ENCODE measurements at regions not wholly inside any gene's neighbourhood (a gene's known extent, or its start where the extent isn't known, plus 50 kb on each side); places are given as distances from the start of the nearest gene placed in this dataset.

DNA sequence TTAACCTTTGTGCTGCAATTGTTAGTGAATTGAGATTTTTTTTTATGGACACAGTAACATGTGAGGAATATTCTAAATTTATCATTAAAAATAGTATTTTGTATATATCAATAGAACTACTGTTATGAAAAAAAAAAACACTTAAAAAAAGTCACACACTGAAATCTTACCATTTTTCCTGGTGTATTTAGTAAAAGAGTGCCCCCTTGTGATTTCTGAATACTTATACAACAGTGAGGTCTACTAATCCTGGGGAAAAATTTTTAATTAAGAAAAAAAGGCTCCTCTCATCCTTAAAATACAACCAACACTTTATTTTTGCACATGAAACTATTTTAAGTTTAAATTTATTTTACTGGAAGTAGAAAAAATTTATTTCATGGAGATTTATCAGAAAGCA lies 56.4 kb upstream of the SPOCK3 start:
- no peak for DNase-seq

- no peak for DNase-seq
These were observed 74.6 kb upstream of the SPOCK3 start for GRCh38 chr4:167308876-167309275.

DNA sequence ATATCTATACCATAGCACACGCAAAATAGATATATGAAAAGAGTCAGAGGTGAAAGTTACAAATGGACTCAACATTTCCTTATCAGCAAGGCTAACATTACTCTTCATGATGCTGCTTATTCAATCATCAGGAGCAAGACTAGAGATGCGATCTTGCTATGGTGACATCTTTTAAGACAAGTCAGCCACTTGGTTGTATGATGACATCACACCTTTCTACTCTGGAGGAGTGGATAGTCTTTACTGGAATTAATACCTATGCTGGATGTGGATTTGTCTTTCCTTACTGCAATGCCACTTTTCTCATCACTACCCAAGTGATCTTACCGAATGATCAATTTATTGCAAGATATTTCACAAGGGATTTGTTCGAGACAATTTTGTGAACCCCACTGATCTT lies 87.0 kb upstream of the SPOCK3 start:
- DNase-seq = no peak

DNA sequence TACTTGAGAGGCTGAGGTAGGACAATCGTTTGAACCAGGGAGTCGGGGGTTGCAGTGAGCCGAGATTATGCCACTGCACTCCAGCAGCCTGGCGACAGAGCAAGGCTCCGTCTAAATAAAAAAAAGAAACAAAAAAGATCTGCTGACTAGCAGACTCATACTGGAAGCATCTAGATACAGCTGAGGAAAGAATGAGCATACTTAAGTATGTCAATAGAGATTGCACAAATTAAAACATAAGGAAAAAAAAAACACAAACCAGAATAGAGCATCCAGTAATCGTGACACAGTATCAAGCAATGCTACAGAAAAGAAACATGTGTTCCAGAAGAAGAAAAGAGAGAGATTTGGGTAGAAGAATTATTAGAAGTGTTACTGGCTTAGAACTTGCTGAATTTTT lies 105.5 kb upstream of the SPOCK3 start:
- no peak for DNase-seq

DNA sequence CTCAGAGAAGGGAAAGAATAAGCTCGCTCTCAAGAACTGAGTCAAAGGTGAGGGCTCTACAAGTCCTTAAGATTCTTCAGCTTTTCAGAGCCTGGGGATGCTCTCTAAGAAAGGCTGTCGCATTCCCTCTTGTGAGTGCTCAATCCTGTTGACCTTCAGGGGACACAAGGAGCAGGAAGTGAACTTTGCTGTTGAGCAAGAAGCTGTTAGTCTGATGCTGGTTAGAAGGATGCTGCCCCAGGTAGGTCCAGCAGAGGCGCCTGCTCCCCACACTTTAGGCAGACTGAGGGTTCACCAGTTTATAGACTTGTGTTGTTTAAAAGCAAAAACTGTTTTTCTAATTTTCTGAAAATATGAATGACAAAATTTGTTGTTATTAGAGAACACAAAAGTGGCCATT lies 125.4 kb upstream of the SPOCK3 start:
- no peak for DNase-seq

DNA sequence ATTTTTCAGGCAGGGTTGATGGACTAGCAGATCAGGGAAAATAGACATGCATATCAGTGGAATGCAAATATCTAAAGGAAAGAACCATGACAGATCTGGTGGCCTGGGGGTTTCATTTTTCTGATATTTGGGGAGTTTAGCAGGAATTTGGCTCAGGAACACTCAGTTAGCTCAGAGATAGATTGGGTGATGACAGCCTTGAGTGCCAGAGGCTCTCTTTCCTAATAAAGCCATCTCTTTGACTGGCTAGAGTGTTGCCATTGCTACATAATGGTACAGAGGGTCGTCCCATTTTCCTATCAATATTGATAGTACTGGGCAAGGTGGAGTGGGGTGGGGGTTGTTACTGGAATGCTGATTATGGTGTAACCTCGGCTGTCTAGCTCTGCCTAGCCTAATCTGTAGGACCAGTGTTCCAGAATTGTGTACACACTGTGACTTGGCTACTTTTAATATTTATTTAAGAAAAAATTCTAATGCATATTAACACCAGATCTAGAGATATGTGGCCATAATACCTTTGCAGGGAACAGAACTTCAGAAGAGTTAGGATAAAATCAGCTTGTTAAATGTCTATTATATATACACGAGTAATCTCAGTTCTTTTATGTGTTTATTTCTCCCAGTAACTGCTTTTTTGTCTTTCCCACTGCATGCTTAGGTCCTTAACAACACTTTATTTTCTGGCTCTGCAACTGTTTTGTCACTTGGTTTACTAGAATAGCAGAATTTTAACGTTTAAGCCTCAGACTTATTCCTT lies 145.0 kb upstream of the SPOCK3 start:
- DNase-seq = no peak

- DNase-seq = no peak
These were observed 146.7 kb upstream of the SPOCK3 start for GRCh38 chr4:167380964-167381363.

DNA sequence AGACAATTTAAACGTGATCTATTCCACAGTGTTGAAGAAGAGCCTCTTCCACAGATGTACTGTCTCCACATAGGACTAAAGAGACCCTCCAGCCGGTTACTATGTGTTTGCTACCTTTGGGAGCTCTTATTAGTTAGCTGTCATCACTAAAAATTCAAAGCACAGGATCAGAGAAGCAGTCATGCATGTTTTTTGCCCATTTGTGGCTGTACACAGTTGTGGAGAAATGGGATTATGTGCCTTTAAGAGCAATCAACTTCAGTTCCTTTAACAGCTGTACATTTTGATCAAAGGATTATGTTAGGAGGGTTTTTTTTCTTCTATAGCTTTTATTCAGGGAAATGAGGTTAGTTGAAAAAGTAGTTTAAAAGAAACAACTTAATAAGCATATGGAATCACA lies 149.0 kb upstream of the SPOCK3 start:
- DNase-seq = no peak

DNA sequence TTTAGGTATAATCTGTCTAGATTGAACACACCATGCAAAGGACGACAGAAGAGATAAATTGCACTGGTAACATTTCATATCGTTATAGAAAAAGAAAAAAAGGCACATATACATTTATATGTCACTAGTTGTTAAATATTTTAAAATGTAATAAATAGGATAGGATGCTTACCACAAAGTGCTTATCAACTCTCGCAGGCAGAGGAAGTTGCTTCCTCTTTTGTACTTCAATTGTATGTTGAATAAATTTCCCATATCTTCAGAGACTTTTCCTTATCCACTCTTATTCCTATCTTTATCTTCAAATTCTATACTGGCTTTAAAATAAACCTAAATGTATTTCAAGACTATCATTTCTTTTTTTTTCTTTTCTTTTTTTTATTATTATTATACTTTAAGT lies 163.3 kb upstream of the SPOCK3 start:
- DNase-seq = no peak

GRCh38 chr4:167399201-167399600 lies 164.9 kb upstream of the SPOCK3 start:
- DNase-seq = no peak

GRCh38 chr4:167406181-167406580 lies 171.9 kb upstream of the SPOCK3 start:
- no peak for DNase-seq

DNA sequence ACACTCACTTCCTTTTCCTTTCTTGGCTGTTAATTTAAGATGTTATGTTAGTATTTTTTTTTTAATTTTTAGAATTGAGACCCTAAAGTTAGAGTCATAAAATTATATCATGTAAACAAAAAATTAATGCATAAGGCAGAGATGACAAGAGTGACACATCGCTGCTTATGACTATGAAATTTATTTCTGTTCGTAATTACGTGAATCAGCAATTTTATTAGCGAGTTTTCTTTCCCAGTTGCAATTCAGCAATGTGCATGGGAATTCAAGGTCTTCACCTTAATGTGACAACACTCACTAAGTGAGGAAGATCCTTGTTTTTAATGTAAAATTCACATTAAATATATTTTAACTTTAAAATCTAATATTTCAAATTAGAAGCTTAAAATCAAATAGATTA lies 181.2 kb upstream of the SPOCK3 start:
- DNase-seq = no peak

GRCh38 chr4:167419468-167420140 lies 185.3 kb upstream of the SPOCK3 start:
- DNase-seq = no peak

GRCh38 chr4:167421201-167421600 lies 186.9 kb upstream of the SPOCK3 start:
- no peak for DNase-seq

DNA sequence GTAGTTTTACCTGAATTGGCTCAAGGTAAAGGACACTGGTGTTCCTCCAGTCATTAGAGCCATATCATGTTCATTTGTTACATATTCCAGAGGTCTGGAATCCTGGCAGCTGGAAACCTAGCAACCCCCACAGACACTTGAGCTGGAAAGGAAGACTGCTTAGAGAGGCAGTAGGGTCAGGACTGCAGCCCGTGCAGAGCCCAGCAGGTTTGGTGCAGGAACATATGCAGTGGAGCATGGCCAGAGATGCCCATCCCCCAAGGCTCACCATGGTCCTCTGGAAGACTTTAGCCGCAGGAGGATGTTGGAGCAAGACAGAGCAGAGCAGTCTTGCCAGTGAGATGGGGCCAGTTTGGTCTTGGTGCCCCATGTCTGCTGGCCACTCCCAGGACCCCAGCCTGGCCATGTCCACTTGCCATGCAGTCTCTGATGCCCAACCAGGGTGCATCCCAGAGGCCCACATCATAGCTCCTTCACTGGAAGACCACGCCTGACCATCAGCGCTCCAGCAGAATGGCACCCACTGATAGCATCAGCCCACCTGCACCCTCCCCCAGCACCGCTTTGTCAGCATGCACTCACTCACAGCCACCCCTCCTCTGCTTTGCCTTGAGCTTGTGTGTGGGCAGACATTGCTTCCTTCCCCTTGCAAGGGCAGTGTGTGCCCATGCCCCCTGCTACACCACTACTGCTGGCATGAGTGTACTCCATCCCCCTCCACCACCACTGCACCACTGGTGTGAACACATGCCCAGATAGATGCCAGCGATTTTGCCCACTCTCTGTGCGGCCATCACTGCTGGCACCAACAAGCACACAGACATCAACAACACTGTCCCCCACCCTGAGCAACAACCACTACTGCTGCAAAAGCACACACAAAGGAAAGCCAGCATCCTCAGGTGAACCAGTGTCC lies 190.3 kb upstream of the SPOCK3 start:
- DNase-seq = no peak

- DNase-seq = no peak
These were observed 193.9 kb upstream of the SPOCK3 start for GRCh38 chr4:167428156-167428555.

DNA sequence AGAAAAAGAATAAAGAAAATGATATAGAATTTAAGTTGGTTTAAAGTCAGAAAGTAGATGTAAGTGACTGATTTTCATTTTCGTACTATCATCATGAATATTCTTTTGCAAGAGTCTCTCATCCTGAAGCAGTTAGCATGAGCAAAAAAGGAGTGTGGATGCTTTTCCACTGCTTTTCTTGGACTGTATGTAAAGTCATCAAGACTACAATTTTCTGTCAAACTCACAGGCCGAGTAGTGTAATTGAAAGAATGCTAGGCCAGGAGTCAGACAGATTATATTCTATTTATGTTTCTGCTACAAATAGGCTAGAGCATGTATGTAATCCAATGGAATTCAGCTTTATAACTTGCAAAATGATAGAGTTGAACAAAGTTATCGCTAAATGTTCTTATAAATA lies 197.1 kb upstream of the SPOCK3 start:
- no peak for DNase-seq

- no peak for DNase-seq
These were observed 201.5 kb upstream of the SPOCK3 start for GRCh38 chr4:167435786-167436185.

GRCh38 chr4:167443841-167444240 lies 209.5 kb upstream of the SPOCK3 start:
- no peak for DNase-seq

- DNase-seq = no peak
These were observed 218.7 kb upstream of the SPOCK3 start for GRCh38 chr4:167452922-167453430.

DNA sequence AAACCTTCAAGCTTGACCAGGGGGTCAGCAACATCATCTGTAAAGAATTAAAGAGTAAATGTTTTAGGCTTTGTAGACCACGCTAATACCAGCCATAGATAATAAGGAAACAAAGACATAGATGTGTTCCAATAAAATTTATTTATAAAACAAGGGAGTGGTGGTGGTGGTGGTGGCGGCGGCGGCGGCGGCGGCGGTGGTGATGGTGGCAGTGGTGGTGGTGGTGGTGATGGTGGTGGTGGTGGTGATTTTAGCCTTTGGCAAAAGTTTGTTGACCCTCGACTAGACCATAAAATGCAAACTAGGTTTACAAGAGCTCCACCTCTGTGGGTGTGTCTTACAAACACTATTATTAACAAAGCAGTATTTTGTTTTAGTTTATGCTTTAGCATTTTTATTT lies 222.3 kb upstream of the SPOCK3 start:
- no peak for DNase-seq

GRCh38 chr4:167469436-167469835 lies 235.1 kb upstream of the SPOCK3 start:
- no peak for DNase-seq

DNA sequence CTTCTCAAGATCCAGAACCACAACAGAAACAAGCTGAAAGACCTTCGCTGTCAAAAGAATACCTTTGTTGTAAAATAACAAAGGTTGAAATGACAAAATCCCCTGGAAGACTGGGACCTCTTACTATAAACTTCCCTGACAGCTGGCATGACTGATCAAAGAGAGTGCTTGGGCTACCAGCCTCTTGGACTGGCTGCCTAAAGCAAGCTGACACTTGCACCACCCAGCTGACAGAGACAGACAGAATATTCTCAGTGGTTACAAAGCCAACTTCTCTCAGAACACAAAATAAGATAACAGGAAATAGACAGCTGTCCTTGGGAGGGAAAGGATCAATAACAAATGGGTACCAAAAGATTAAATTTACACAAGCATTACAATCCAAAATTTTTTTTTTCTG lies 241.7 kb upstream of the SPOCK3 start:
- DNase-seq = no peak
